ENCODE measurements at regions not wholly inside any gene's neighbourhood (a gene's known extent, or its start where the extent isn't known, plus 50 kb on each side); places are given as distances from the start of the nearest gene placed in this dataset.
"Not testable (repeated sequence)": the region's sequence is repeated elsewhere in the genome, so short reads cannot be mapped to it uniquely, and the experiment has no call there.

DNA sequence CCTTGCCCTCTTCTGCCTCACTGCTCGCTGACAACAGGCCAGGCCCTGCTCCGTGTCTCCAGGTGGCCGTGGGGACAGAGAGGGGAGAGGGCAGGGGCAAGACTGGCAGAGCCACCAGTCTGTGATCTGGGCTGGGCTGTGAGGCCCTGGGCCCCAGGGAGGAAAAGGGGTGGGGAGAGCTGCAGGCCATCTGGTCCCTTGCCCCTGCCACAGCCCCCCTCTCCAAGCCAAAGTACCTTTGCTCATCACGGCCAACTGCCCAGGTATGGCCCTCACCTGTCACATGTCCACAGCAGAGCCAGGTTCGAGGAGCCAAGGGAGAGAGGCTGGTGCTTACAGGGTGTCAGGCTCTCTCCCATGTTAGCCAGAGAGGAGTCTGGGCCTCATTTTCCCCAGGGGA lies 91.4 kb upstream of the LHX1 start:
- H3K4me3 Mint-ChIP-seq, result no peak overlapping the region

DNA sequence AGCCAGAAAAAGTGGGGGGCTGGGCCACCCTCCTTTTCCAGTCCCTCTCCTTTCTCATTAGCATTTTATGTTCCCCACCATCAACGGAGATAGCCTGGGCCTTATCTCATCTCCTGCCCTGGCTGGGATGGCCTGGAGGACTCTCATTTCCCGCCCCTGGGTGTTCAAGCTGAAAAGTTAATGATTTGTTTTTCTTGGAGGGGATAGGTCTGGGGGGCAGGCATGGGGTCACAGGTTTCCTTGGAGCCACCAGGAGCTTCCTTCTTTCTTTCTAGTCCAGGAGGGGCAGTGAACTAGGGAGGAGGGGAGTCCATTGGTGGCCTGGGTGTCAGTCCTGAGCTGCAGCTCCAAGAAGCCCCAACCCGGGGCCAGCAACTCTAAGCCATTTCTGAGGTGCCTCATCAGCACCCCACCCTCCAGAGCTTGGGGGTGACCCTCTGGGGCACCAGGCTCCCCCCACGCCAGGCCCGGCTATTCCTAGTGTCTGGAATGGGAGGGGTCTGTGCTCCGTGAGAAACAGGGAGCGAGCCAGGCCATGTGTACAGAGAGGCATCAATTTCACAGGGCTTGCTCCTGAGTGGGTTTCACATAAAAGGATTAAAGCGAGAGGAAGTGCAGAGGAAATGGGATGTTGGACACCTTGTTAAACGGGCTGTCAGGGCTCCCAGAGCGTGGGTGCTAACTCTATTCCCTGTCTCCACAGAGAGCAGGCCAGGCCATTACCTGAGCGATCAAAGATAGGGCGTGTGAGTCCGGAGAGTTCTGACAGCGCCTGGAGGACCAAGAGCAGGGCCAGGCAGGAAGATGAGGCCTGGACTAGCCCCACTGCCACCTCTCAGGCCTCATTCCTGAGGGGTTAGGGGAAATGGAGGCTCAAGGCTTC lies 90.6 kb upstream of the LHX1 start:
- Mint-ChIP-seq H3K4me1 (peaks cover 2% of the 10 kb centered on the region), H3K9me3 (peaks cover 2% of the 10 kb centered on the region), H3K27ac (no peak overlapping the region), H3K27me3 (peaks cover 15% of the 10 kb centered on the region), H3K4me3 (no peak overlapping the region), H3K36me3 (no peaks in the 10 kb centered on the region)
- POLR2A ChIA-PET, result no interaction called here
- ATAC-seq (ENCODE audit: low read depth), result no peak
- no peak for DNase-seq

More for the DNA sequence above, 91.4 kb upstream of the LHX1 start:
- peaks cover 15% of the 10 kb centered on the region for H3K27me3 Mint-ChIP-seq
- no peak overlapping the region for H3K27ac Mint-ChIP-seq
- DNase-seq, result no peak
- no peak for ATAC-seq (ENCODE audit: low read depth)
- POLR2A ChIA-PET, result no interaction called here
- peaks cover 2% of the 10 kb centered on the region for H3K9me3 Mint-ChIP-seq
- H3K36me3 Mint-ChIP-seq, result no peaks in the 10 kb centered on the region
- no peaks in the 10 kb centered on the region for H3K4me1 Mint-ChIP-seq

DNA sequence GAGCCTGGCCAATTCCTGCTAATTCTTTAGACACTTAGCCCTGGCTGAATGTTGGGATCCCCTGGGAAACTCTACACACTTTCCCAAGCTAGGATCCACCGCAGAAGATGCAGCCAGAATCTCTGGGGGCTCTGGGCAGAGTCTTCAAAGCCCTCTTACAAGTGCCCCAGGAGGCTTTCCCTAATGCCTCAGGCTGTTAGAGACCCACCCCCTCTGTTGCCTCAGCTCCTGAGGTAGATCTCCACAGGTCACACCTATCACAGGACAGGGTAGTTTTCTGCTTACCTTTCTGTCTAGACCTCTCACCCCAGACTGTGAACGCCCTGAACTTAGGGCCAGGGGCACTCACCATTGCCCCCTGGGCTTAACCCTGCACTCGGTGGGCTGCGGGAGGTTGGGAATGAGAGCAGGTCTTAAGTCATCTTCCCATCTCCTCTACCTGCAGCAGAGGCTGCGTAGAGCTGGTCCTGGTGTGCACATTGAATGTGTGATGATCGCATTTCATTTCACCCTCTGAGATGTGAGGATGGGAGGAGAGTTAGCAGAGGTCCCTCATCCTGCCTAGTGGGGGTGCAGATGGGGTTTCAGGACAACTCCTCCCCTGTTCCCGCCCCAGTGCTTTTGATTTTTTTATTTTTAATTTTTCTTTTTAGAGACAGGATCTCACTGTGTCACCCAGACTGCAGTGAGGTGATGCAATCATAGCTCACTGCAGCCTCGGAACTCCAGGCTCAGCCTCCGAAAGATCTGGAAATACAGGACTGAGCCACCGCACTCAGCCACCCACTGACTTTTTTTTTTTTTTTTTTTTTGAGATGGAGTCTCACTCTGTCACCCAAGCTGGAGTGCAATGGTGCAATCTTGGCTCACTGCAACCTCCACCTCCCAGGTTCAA lies 89.0 kb upstream of the LHX1 start:
- Mint-ChIP-seq H3K9me3 (no peaks in the 10 kb centered on the region), H3K36me3 (no peaks in the 10 kb centered on the region), H3K27me3 (peaks cover 16% of the 10 kb centered on the region), H3K27ac (no peak overlapping the region), H3K4me3 (no peak overlapping the region), H3K4me1 (peaks cover 2% of the 10 kb centered on the region)
- POLR2A ChIA-PET, result no interaction called here
- DNase-seq, result no peak
- no peak for ATAC-seq (ENCODE audit: low read depth)

DNA sequence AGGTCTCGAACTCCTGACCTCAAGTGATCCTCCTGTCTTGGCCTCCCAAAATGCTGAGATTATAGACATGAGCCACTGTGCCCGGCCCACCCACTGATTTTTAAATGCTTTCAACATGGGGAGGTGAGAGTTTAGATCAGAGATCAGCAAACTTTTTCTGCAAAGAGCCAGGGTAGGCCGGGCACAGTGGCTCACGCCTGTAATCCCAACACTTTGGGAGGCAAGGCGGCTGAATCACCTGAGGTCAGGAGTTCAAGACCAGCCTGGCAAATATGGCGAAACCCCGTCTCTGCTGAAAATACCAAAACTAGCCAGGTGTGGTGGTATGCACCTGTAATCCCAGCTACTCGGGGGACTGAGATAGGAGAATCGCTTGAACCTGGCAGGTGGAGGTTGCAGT lies 88.3 kb upstream of the LHX1 start:
- ATAC-seq (ENCODE audit: low read depth); H3K36me3 Mint-ChIP-seq; DNase-seq; H3K27ac Mint-ChIP-seq; H3K4me3 Mint-ChIP-seq; H3K9me3 Mint-ChIP-seq; H3K4me1 Mint-ChIP-seq; POLR2A ChIA-PET: not testable (repeated sequence)
- peaks cover 10% of the 10 kb centered on the region for H3K27me3 Mint-ChIP-seq

DNA sequence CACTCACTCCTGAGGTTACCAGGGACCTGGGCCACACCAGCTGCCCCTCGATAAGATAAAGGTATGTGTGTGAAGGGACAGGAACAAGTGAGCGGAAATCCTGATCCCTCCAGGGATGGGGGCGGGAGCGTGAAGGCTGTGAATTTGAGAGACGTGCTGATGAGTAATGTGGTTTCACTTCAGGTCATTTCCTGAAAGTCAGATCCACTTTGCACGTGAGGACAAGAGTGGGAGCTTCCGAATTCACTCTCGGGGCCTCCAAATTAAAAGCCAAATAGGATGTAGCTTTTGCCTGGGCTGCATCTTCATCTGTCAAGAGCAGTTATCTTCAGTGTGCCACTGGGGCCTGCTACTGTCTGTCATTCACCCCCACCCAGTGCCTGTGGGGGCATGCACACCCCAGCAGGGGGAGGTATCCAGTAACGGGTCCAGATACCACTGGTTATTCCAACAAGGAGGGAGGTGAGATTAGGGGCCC lies 87.4 kb upstream of the LHX1 start:
- ATAC-seq (ENCODE audit: low read depth), result no peak
- peaks cover 2% of the 10 kb centered on the region for H3K4me1 Mint-ChIP-seq
- H3K27me3 Mint-ChIP-seq, result peaks cover 5% of the 10 kb centered on the region
- no peak for DNase-seq
- no peak overlapping the region for H3K4me3 Mint-ChIP-seq
- POLR2A ChIA-PET, result no interaction called here
- H3K36me3 Mint-ChIP-seq, result no peaks in the 10 kb centered on the region
- H3K9me3 Mint-ChIP-seq, result no peaks in the 10 kb centered on the region
- no peak overlapping the region for H3K27ac Mint-ChIP-seq

DNA sequence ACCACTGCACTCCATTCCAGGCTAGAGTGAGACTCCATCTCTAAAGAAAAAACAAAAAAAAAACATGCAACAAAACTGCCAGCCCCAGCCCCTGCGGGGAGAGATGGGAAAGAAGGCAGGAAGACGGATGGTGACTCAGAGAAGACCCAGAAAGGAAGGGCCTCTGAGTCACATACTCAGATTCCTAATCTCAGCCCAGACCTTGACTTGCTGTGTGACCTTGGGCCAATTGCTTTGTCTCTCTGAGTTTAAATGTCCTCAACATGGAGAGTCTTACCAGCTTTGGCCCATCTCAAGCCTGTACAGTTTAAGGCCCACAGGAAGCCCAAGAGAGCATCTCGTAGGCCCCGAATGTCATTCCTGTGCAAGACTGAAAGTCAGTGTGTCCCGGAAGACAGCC lies 86.5 kb upstream of the LHX1 start:
- no peaks in the 10 kb centered on the region for H3K9me3 Mint-ChIP-seq
- no peak overlapping the region for H3K4me3 Mint-ChIP-seq
- H3K4me1 Mint-ChIP-seq, result peaks cover 2% of the 10 kb centered on the region
- H3K27ac Mint-ChIP-seq, result no peak overlapping the region
- DNase-seq (no peak), ATAC-seq (ENCODE audit: low read depth) (no peak)
- peaks cover 7% of the 10 kb centered on the region for H3K27me3 Mint-ChIP-seq
- POLR2A ChIA-PET, result no interaction called here
- no peaks in the 10 kb centered on the region for H3K36me3 Mint-ChIP-seq

DNA sequence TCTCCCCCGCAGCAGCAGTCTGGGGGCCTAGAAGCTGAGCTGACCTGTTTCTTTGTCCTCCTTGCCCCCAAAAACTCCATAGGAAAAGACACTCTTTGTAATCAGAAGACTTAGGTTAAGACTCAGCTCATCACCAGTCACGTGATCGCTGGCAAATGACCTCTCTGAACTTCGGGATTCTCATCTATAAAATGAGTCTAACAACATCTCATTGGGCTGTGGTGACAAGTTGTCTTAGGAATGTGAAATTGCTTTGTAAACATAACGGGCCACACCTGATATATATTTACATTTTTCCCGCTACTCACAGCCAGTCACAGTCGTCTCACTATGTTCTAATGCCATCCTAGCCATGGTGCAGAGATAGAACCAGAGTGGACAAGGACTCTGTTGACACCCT lies 86.0 kb upstream of the LHX1 start:
- no peak overlapping the region for H3K27ac Mint-ChIP-seq
- POLR2A ChIA-PET, result no interaction called here
- DNase-seq, result no peak
- H3K27me3 Mint-ChIP-seq, result peaks cover 8% of the 10 kb centered on the region
- H3K4me3 Mint-ChIP-seq, result no peak overlapping the region
- H3K36me3 Mint-ChIP-seq, result no peaks in the 10 kb centered on the region
- H3K4me1 Mint-ChIP-seq, result peaks cover 2% of the 10 kb centered on the region
- ATAC-seq (ENCODE audit: low read depth), result no peak
- no peaks in the 10 kb centered on the region for H3K9me3 Mint-ChIP-seq

DNA sequence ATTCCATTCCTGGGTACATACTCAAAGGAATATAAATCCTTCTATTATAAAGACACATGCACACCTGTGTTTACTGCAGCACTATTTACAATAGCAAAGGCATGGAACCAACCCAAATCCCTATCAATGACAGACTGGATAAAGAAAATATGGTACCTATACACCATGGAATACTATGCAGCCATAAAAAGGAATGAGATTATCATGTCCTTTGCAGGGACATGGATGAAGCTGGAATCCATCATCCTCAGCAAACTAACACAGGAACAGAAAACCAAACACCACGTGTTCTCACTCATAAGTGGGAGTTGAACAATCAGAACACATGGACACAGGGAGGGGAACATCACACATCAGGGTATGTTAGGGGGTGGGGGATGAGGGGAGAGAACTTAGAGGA lies 84.8 kb upstream of the LHX1 start:
- H3K27ac Mint-ChIP-seq; H3K9me3 Mint-ChIP-seq; H3K36me3 Mint-ChIP-seq; H3K4me1 Mint-ChIP-seq; ATAC-seq (ENCODE audit: low read depth); H3K4me3 Mint-ChIP-seq; DNase-seq; POLR2A ChIA-PET: not testable (repeated sequence)
- peaks cover 10% of the 10 kb centered on the region for H3K27me3 Mint-ChIP-seq

GRCh38 chr17:36854982-36855381 lies 82.3 kb upstream of the LHX1 start:
- Mint-ChIP-seq H3K9me3 (no peaks in the 10 kb centered on the region), H3K27me3 (peaks cover 10% of the 10 kb centered on the region), H3K36me3 (no peaks in the 10 kb centered on the region), H3K27ac (no peak overlapping the region), H3K4me3 (no peak overlapping the region), H3K4me1 (peaks cover 2% of the 10 kb centered on the region)
- POLR2A ChIA-PET, result no interaction called here
- ATAC-seq (ENCODE audit: low read depth), result no peak
- no peak for DNase-seq

DNA sequence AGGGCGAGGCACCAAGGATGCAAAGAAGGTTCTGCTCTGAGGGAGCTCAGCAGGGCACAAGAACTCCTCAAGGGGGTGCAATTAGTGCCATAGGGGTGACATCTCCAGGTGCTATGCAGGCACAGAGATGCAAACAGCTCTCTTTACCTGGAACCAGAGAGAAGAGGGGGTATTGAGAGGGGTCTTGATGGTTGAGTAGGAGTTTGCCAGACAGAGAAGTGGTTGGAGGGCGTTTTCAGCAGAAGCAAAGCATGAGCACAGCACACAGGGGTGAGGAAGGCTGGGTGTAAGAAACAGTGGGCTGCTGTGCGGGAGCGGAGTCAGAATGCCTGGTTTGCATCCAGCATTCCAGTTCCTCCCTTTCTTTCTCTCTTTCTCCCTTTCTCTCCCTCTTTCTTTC lies 81.8 kb upstream of the LHX1 start:
- Mint-ChIP-seq H3K9me3 (no peaks in the 10 kb centered on the region), H3K27ac (no peak overlapping the region), H3K4me1 (peaks cover 2% of the 10 kb centered on the region), H3K27me3 (peaks cover 10% of the 10 kb centered on the region), H3K36me3 (no peaks in the 10 kb centered on the region), H3K4me3 (no peak overlapping the region)
- DNase-seq, result no peak
- no peak for ATAC-seq (ENCODE audit: low read depth)
- POLR2A ChIA-PET, result no interaction called here

- DNase-seq, result no peak
- H3K27ac Mint-ChIP-seq, result no peak overlapping the region
- no peak for ATAC-seq (ENCODE audit: low read depth)
- no peak overlapping the region for H3K4me3 Mint-ChIP-seq
- H3K27me3 Mint-ChIP-seq, result peaks cover 10% of the 10 kb centered on the region
- POLR2A ChIA-PET, result no interaction called here
- H3K9me3 Mint-ChIP-seq, result no peaks in the 10 kb centered on the region
- peaks cover 1% of the 10 kb centered on the region for H3K4me1 Mint-ChIP-seq
- H3K36me3 Mint-ChIP-seq, result no peaks in the 10 kb centered on the region
Observed at GRCh38 chr17:36856222-36856621, 81.1 kb upstream of the LHX1 start.

- ATAC-seq (ENCODE audit: low read depth) (no peak), DNase-seq (no peak)
- POLR2A ChIA-PET, result no interaction called here
- Mint-ChIP-seq H3K27me3 (peaks cover 10% of the 10 kb centered on the region), H3K36me3 (no peaks in the 10 kb centered on the region), H3K4me1 (no peaks in the 10 kb centered on the region), H3K4me3 (no peak overlapping the region), H3K9me3 (no peaks in the 10 kb centered on the region), H3K27ac (no peak overlapping the region)
Observed at GRCh38 chr17:36856903-36857381, 80.3 kb upstream of the LHX1 start.

DNA sequence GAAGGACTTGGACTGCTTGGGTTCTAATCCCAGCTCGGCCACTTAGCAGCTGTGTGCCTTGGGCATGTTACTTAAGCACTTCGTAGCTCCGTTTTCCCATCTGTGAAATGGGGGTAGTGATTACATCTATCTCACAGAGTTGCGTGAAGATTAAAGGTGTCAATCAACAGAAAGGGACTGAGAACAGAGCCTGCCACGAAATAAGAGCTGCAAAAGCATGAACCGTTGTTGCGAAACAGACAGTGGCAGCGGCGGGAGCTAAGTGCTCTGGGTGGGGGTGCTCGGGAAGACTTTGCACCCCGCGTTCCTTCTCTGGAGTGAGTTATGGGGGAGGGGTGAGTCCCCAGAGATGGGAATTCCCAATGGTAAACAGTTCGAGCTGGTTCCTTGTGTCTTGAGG lies 79.6 kb upstream of the LHX1 start:
- Mint-ChIP-seq H3K27ac (no peak overlapping the region), H3K9me3 (no peaks in the 10 kb centered on the region), H3K27me3 (peaks cover 8% of the 10 kb centered on the region), H3K36me3 (no peaks in the 10 kb centered on the region), H3K4me3 (no peak overlapping the region), H3K4me1 (no peaks in the 10 kb centered on the region)
- POLR2A ChIA-PET, result no interaction called here
- ATAC-seq (ENCODE audit: low read depth) (no peak), DNase-seq (no peak)
